Peyer's patch (tissue), 4 donors: ENCODE measurements at regions not wholly inside any gene's neighbourhood (a gene's known extent, or its start where the extent isn't known, plus 50 kb on each side); places are given as distances from the start of the nearest gene placed in this dataset.

Experiments used
- CTCF ChIP-seq, 6 experiments: fragments of 450-650 bp in 4 of 6; fragments of 200-600 bp in 2 of 6; sonication (generic) in 1 of 6; IDR thresholded peaks; one replicate each; pipeline ENCODE4 v1.5.1; 2017 to 2019; ENCODE audit warnings: antibody characterized with exemption in 6 of 6, mild to moderate bottlenecking in 3 of 6, moderate library complexity in 1 of 6
- POLR2A ChIP-seq, 2 donors: fragments of 450-650 bp; IDR thresholded peaks; one replicate each; pipeline ENCODE4 v1.5.1; 2017; ENCODE audit warnings: antibody characterized with exemption in 2 of 2, mild to moderate bottlenecking in 2 of 2, moderate library complexity in 2 of 2

GRCh38 chr9:116061546-116062205 is 91.9 kb upstream of the PAPPA start:
- TF ChIP-seq POLR2A (IDR thresholded peaks at IDR 0.05) (no peak), CTCF (IDR thresholded peaks at IDR 0.05) (no peak)
